HUES48 (cell line): ENCODE measurements at regions not wholly inside any gene's neighbourhood (a gene's known extent, or its start where the extent isn't known, plus 50 kb on each side); places are given as distances from the start of the nearest gene placed in this dataset.

ENCODE experiments used
- H3K27ac ChIP-seq: one replicate; pipeline ENCODE4 v1.7.0; 2013; ENCODE audit warnings: low read depth, low read length, inconsistent platforms
- H3K27me3 ChIP-seq: 2 replicates; pipeline ENCODE4 v1.6.1; 2013; ENCODE audit warnings: mild to moderate bottlenecking, low read length; ENCODE audit not compliant: control insufficient read depth, insufficient read depth
- H3K36me3 ChIP-seq: 2 replicates; pipeline ENCODE4 v1.6.1; 2013; ENCODE audit warnings: low read length; ENCODE audit not compliant: control insufficient read depth, insufficient read depth
- H3K4me1 ChIP-seq: 2 replicates; pipeline ENCODE4 v1.6.1; 2013; ENCODE audit warnings: mild to moderate bottlenecking, low read length; ENCODE audit not compliant: control insufficient read depth, insufficient read depth
- H3K4me3 ChIP-seq: 2 replicates; pipeline ENCODE4 v1.5.1; 2013; ENCODE audit warnings: mild to moderate bottlenecking, low read depth, low read length
- H3K9ac ChIP-seq: 2 replicates; pipeline ENCODE4 v1.6.1; 2013; ENCODE audit warnings: mild to moderate bottlenecking, low read depth, low read length, moderate library complexity
- H3K9me3 ChIP-seq: 2 replicates; pipeline ENCODE4 v1.6.1; 2013; ENCODE audit warnings: low read length; ENCODE audit not compliant: control insufficient read depth, insufficient read depth

GRCh38 chr2:166671801-166672200 lies 177.8 kb upstream of the SCN7A start:
- no peaks in the 10 kb centered on the region for H3K4me1 ChIP-seq
- H3K27me3 ChIP-seq = no peaks in the 10 kb centered on the region
- H3K4me3 ChIP-seq = no peak overlapping the region
- H3K27ac ChIP-seq = no peak overlapping the region
- no peaks in the 10 kb centered on the region for H3K9me3 ChIP-seq
- H3K36me3 ChIP-seq = no peaks in the 10 kb centered on the region
- H3K9ac ChIP-seq = no peak overlapping the region

GRCh38 chr2:166671235-166671634 lies 177.2 kb upstream of the SCN7A start:
- Histone ChIP-seq H3K9me3 (no peaks in the 10 kb centered on the region), H3K27me3 (no peaks in the 10 kb centered on the region), H3K36me3 (no peaks in the 10 kb centered on the region), H3K4me3 (no peak overlapping the region), H3K4me1 (no peaks in the 10 kb centered on the region), H3K27ac (no peak overlapping the region), H3K9ac (no peak overlapping the region)

- no peaks in the 10 kb centered on the region for H3K4me1 ChIP-seq
- no peaks in the 10 kb centered on the region for H3K36me3 ChIP-seq
- no peak overlapping the region for H3K9ac ChIP-seq
- H3K4me3 ChIP-seq = no peak overlapping the region
- no peaks in the 10 kb centered on the region for H3K27me3 ChIP-seq
- no peaks in the 10 kb centered on the region for H3K9me3 ChIP-seq
- H3K27ac ChIP-seq = no peak overlapping the region
Observed at GRCh38 chr2:166665991-166666940, 172.2 kb upstream of the SCN7A start.

- Histone ChIP-seq H3K9me3 (no peaks in the 10 kb centered on the region), H3K27me3 (no peaks in the 10 kb centered on the region), H3K9ac (no peak overlapping the region), H3K4me1 (no peaks in the 10 kb centered on the region), H3K4me3 (no peak overlapping the region), H3K36me3 (no peaks in the 10 kb centered on the region), H3K27ac (no peak overlapping the region)
Observed at GRCh38 chr2:166661824-166662223, 167.8 kb upstream of the SCN7A start.

- Histone ChIP-seq H3K27me3 (no peaks in the 10 kb centered on the region), H3K27ac (no peak overlapping the region), H3K4me3 (no peak overlapping the region), H3K9me3 (no peaks in the 10 kb centered on the region), H3K9ac (no peak overlapping the region), H3K4me1 (no peaks in the 10 kb centered on the region), H3K36me3 (no peaks in the 10 kb centered on the region)
Observed at GRCh38 chr2:166661391-166661790, 167.3 kb upstream of the SCN7A start.

GRCh38 chr2:166658901-166659300 lies 164.9 kb upstream of the SCN7A start:
- Histone ChIP-seq H3K27ac (no peak overlapping the region), H3K9ac (no peak overlapping the region), H3K36me3 (no peaks in the 10 kb centered on the region), H3K4me1 (peaks cover 7% of the 10 kb centered on the region), H3K27me3 (no peaks in the 10 kb centered on the region), H3K9me3 (no peaks in the 10 kb centered on the region), H3K4me3 (no peak overlapping the region)

- H3K27ac ChIP-seq = no peak overlapping the region
- no peak overlapping the region for H3K4me3 ChIP-seq
Observed at GRCh38 chr2:166653185-166653813, 159.2 kb upstream of the SCN7A start.

GRCh38 chr2:166651991-166652390 lies 157.9 kb upstream of the SCN7A start:
- H3K27ac ChIP-seq = no peak overlapping the region
- H3K36me3 ChIP-seq = no peaks in the 10 kb centered on the region
- no peaks in the 10 kb centered on the region for H3K27me3 ChIP-seq
- peaks cover 7% of the 10 kb centered on the region for H3K4me1 ChIP-seq
- H3K4me3 ChIP-seq = no peak overlapping the region
- no peaks in the 10 kb centered on the region for H3K9me3 ChIP-seq
- no peak overlapping the region for H3K9ac ChIP-seq

More at GRCh38 chr2:166653185-166653813, 159.2 kb upstream of the SCN7A start:
- Histone ChIP-seq H3K27me3 (no peaks in the 10 kb centered on the region), H3K36me3 (no peaks in the 10 kb centered on the region), H3K9me3 (no peaks in the 10 kb centered on the region), H3K9ac (no peak overlapping the region), H3K4me1 (peaks cover 7% of the 10 kb centered on the region)

GRCh38 chr2:166651080-166651675 lies 157.1 kb upstream of the SCN7A start:
- no peaks in the 10 kb centered on the region for H3K9me3 ChIP-seq
- peaks cover 7% of the 10 kb centered on the region for H3K4me1 ChIP-seq
- H3K27ac ChIP-seq = no peak overlapping the region
- H3K4me3 ChIP-seq = no peak overlapping the region
- H3K9ac ChIP-seq = no peak overlapping the region
- no peaks in the 10 kb centered on the region for H3K36me3 ChIP-seq
- H3K27me3 ChIP-seq = no peaks in the 10 kb centered on the region

GRCh38 chr2:166647935-166648334 lies 153.9 kb upstream of the SCN7A start:
- no peak overlapping the region for H3K9ac ChIP-seq
- H3K36me3 ChIP-seq = no peaks in the 10 kb centered on the region
- H3K27me3 ChIP-seq = no peaks in the 10 kb centered on the region
- H3K27ac ChIP-seq = no peak overlapping the region
- no peaks in the 10 kb centered on the region for H3K9me3 ChIP-seq
- H3K4me3 ChIP-seq = no peak overlapping the region
- no peaks in the 10 kb centered on the region for H3K4me1 ChIP-seq

- H3K36me3 ChIP-seq = no peaks in the 10 kb centered on the region
- no peaks in the 10 kb centered on the region for H3K4me1 ChIP-seq
- H3K4me3 ChIP-seq = no peak overlapping the region
- H3K9me3 ChIP-seq = peaks cover 7% of the 10 kb centered on the region; the same call in 1 of the 2 replicates
- no peak overlapping the region for H3K27ac ChIP-seq
- no peaks in the 10 kb centered on the region for H3K27me3 ChIP-seq
- no peak overlapping the region for H3K9ac ChIP-seq
Observed at GRCh38 chr2:166643980-166644379, 149.9 kb upstream of the SCN7A start.
